Activated CD8-positive, alpha-beta memory T cell treated with anti-CD3 and anti-CD28 coated beads, Interleukin-2, amount 10 ng/mL, durations not matched to agents 7 days and 5 days (primary cell): ENCODE measurements at regions not wholly inside any gene's neighbourhood (a gene's known extent, or its start where the extent isn't known, plus 50 kb on each side); places are given as distances from the start of the nearest gene placed in this dataset.
"Not testable (repeated sequence)": the region's sequence is repeated elsewhere in the genome, so short reads cannot be mapped to it uniquely, and the experiment has no call there.

ENCODE experiments used
- ATAC-seq: fragments of 150-1000 bp; cut with Tn5 transposase; one replicate; pipeline ENCODE4 v1.10.0; 2021; ENCODE audit warnings: moderate library complexity
- CTCF ChIA-PET: fragments of 350-600 bp; sonication (Branson Sonifier 250); formaldehyde crosslinking; loops from one replicate; lab custom pipeline; 2021; ENCODE audit warnings: antibody characterized with exemption; lab: Charles Lee
- DNase-seq: peaks from one replicate; pipeline ENCODE4 v3.0.0-alpha.2; 2020
- H3K27ac Mint-ChIP-seq: one replicate; pipeline ENCODE4 v1.8.0; 2021; ENCODE audit warnings: mild to moderate bottlenecking, mixed read lengths
- H3K27me3 Mint-ChIP-seq: one replicate; pipeline ENCODE4 v1.8.0; 2021; ENCODE audit warnings: mixed read lengths
- H3K36me3 Mint-ChIP-seq: one replicate; pipeline ENCODE4 v1.8.0; 2021; ENCODE audit warnings: mild to moderate bottlenecking, mixed read lengths
- H3K4me1 Mint-ChIP-seq: one replicate; pipeline ENCODE4 v1.8.0; 2021; ENCODE audit warnings: mixed read lengths
- H3K4me3 Mint-ChIP-seq: one replicate; pipeline ENCODE4 v1.8.0; 2021; ENCODE audit warnings: mild to moderate bottlenecking, moderate library complexity, mixed read lengths
- H3K9me3 Mint-ChIP-seq: one replicate; pipeline ENCODE4 v1.8.0; 2022; ENCODE audit warnings: low read depth, mixed read lengths

GRCh38 chrX:94178145-94178788 lies 504.3 kb downstream of the FAM133A start:
- DNase-seq (no peak), ATAC-seq (no peak)
- CTCF ChIA-PET: no interaction called here
- no peak overlapping the region for H3K27ac Mint-ChIP-seq
- no peaks in the 10 kb centered on the region for H3K36me3 Mint-ChIP-seq
- H3K9me3 Mint-ChIP-seq: peaks cover 3% of the 10 kb centered on the region
- H3K4me1 Mint-ChIP-seq: no peaks in the 10 kb centered on the region
- H3K4me3 Mint-ChIP-seq: no peak overlapping the region
- no peaks in the 10 kb centered on the region for H3K27me3 Mint-ChIP-seq

GRCh38 chrX:94204524-94204923 lies 530.5 kb downstream of the FAM133A start:
- no peaks in the 10 kb centered on the region for H3K4me1 Mint-ChIP-seq
- peaks cover 2% of the 10 kb centered on the region for H3K9me3 Mint-ChIP-seq
- ATAC-seq: no peak
- H3K27ac Mint-ChIP-seq: no peak overlapping the region
- H3K27me3 Mint-ChIP-seq: no peaks in the 10 kb centered on the region
- H3K36me3 Mint-ChIP-seq: no peaks in the 10 kb centered on the region
- no peak for DNase-seq
- H3K4me3 Mint-ChIP-seq: no peak overlapping the region
- CTCF ChIA-PET: no interaction called here

GRCh38 chrX:94216738-94217137 lies 542.7 kb downstream of the FAM133A start:
- Mint-ChIP-seq H3K9me3 (no peaks in the 10 kb centered on the region), H3K27me3 (no peaks in the 10 kb centered on the region), H3K36me3 (no peaks in the 10 kb centered on the region), H3K4me1 (no peaks in the 10 kb centered on the region), H3K27ac (no peak overlapping the region), H3K4me3 (no peak overlapping the region)
- CTCF ChIA-PET: no interaction called here
- DNase-seq: no peak
- no peak for ATAC-seq

GRCh38 chrX:94252211-94252610 lies 578.2 kb downstream of the FAM133A start:
- H3K9me3 Mint-ChIP-seq: no peaks in the 10 kb centered on the region

GRCh38 chrX:94256396-94256795 lies 582.4 kb downstream of the FAM133A start:
- DNase-seq (no peak), ATAC-seq (no peak)
- Mint-ChIP-seq H3K4me3 (no peak overlapping the region), H3K27me3 (no peaks in the 10 kb centered on the region), H3K9me3 (no peaks in the 10 kb centered on the region), H3K4me1 (no peaks in the 10 kb centered on the region), H3K36me3 (no peaks in the 10 kb centered on the region), H3K27ac (no peak overlapping the region)
- CTCF ChIA-PET: no interaction called here

More at GRCh38 chrX:94252211-94252610, 578.2 kb downstream of the FAM133A start:
- H3K36me3 Mint-ChIP-seq: no peaks in the 10 kb centered on the region
- no peaks in the 10 kb centered on the region for H3K27me3 Mint-ChIP-seq
- H3K4me1 Mint-ChIP-seq: no peaks in the 10 kb centered on the region
- CTCF ChIA-PET: no interaction called here
- ATAC-seq (no peak), DNase-seq (no peak)
- no peak overlapping the region for H3K27ac Mint-ChIP-seq
- no peak overlapping the region for H3K4me3 Mint-ChIP-seq

GRCh38 chrX:94265323-94265722 lies 591.3 kb downstream of the FAM133A start:
- DNase-seq (no peak), ATAC-seq (no peak)
- Mint-ChIP-seq H3K27ac (no peak overlapping the region), H3K4me3 (no peak overlapping the region), H3K4me1 (no peaks in the 10 kb centered on the region), H3K9me3 (no peaks in the 10 kb centered on the region), H3K36me3 (no peaks in the 10 kb centered on the region), H3K27me3 (no peaks in the 10 kb centered on the region)
- CTCF ChIA-PET: no interaction called here

- no peak for ATAC-seq
- H3K4me1 Mint-ChIP-seq: no peaks in the 10 kb centered on the region
Measured at GRCh38 chrX:94288325-94288724, 614.3 kb downstream of the FAM133A start.

GRCh38 chrX:94288972-94289371 lies 615.0 kb downstream of the FAM133A start:
- H3K27ac Mint-ChIP-seq: no peak overlapping the region
- DNase-seq (no peak), ATAC-seq (no peak)
- H3K4me1 Mint-ChIP-seq: no peaks in the 10 kb centered on the region
- no peaks in the 10 kb centered on the region for H3K9me3 Mint-ChIP-seq
- CTCF ChIA-PET: no interaction called here
- no peaks in the 10 kb centered on the region for H3K27me3 Mint-ChIP-seq
- H3K4me3 Mint-ChIP-seq: no peak overlapping the region
- no peaks in the 10 kb centered on the region for H3K36me3 Mint-ChIP-seq

More at GRCh38 chrX:94288325-94288724, 614.3 kb downstream of the FAM133A start:
- CTCF ChIA-PET: no interaction called here
- H3K9me3 Mint-ChIP-seq: no peaks in the 10 kb centered on the region
- no peak overlapping the region for H3K27ac Mint-ChIP-seq
- no peak for DNase-seq
- H3K36me3 Mint-ChIP-seq: no peaks in the 10 kb centered on the region
- H3K4me3 Mint-ChIP-seq: no peak overlapping the region
- H3K27me3 Mint-ChIP-seq: no peaks in the 10 kb centered on the region

GRCh38 chrX:94302446-94302845 lies 628.4 kb downstream of the FAM133A start:
- Mint-ChIP-seq H3K4me1 (no peaks in the 10 kb centered on the region), H3K27me3 (no peaks in the 10 kb centered on the region), H3K36me3 (no peaks in the 10 kb centered on the region), H3K4me3 (no peak overlapping the region), H3K9me3 (no peaks in the 10 kb centered on the region), H3K27ac (no peak overlapping the region)
- DNase-seq (no peak), ATAC-seq (no peak)
- CTCF ChIA-PET: no interaction called here

GRCh38 chrX:94329182-94329581 lies 655.2 kb downstream of the FAM133A start:
- Mint-ChIP-seq H3K4me3 (no peak overlapping the region), H3K4me1 (no peaks in the 10 kb centered on the region), H3K27me3 (no peaks in the 10 kb centered on the region), H3K36me3 (no peaks in the 10 kb centered on the region), H3K27ac (no peak overlapping the region), H3K9me3 (no peaks in the 10 kb centered on the region)
- DNase-seq (no peak), ATAC-seq (no peak)
- CTCF ChIA-PET: no interaction called here

- H3K27ac Mint-ChIP-seq, CTCF ChIA-PET, H3K36me3 Mint-ChIP-seq, DNase-seq, H3K4me1 Mint-ChIP-seq, H3K27me3 Mint-ChIP-seq, ATAC-seq, H3K4me3 Mint-ChIP-seq, H3K9me3 Mint-ChIP-seq: not testable (repeated sequence)
Measured at GRCh38 chrX:94341730-94342129, 667.7 kb downstream of the FAM133A start.

- H3K4me1 Mint-ChIP-seq: no peaks in the 10 kb centered on the region
- H3K27ac Mint-ChIP-seq: no peak overlapping the region
- H3K36me3 Mint-ChIP-seq: no peaks in the 10 kb centered on the region
- H3K9me3 Mint-ChIP-seq: no peaks in the 10 kb centered on the region
- DNase-seq (no peak), ATAC-seq (no peak)
- H3K27me3 Mint-ChIP-seq: no peaks in the 10 kb centered on the region
- CTCF ChIA-PET: no interaction called here
- H3K4me3 Mint-ChIP-seq: no peak overlapping the region
Measured at GRCh38 chrX:94361241-94361640, 687.2 kb downstream of the FAM133A start.

GRCh38 chrX:94365736-94366135 lies 691.7 kb downstream of the FAM133A start:
- Mint-ChIP-seq H3K27me3 (no peaks in the 10 kb centered on the region), H3K4me3 (no peak overlapping the region), H3K27ac (no peak overlapping the region), H3K9me3 (no peaks in the 10 kb centered on the region), H3K4me1 (no peaks in the 10 kb centered on the region), H3K36me3 (no peaks in the 10 kb centered on the region)
- DNase-seq (no peak), ATAC-seq (no peak)
- CTCF ChIA-PET: no interaction called here

- Mint-ChIP-seq H3K27ac (no peak overlapping the region), H3K27me3 (no peaks in the 10 kb centered on the region), H3K36me3 (no peaks in the 10 kb centered on the region), H3K9me3 (no peaks in the 10 kb centered on the region), H3K4me1 (no peaks in the 10 kb centered on the region), H3K4me3 (no peak overlapping the region)
- CTCF ChIA-PET: no interaction called here
- DNase-seq (no peak), ATAC-seq (no peak)
Measured at GRCh38 chrX:94366616-94367015, 692.6 kb downstream of the FAM133A start.

GRCh38 chrX:94389044-94389443 lies 715.0 kb downstream of the FAM133A start:
- CTCF ChIA-PET: no interaction called here
- Mint-ChIP-seq H3K27me3 (no peaks in the 10 kb centered on the region), H3K4me3 (no peak overlapping the region), H3K4me1 (no peaks in the 10 kb centered on the region), H3K36me3 (no peaks in the 10 kb centered on the region), H3K27ac (no peak overlapping the region), H3K9me3 (no peaks in the 10 kb centered on the region)
- ATAC-seq (no peak), DNase-seq (no peak)
